ENCODE measurements at regions not wholly inside any gene's neighbourhood (a gene's known extent, or its start where the extent isn't known, plus 50 kb on each side); places are given as distances from the start of the nearest gene placed in this dataset.
"Not testable (repeated sequence)": the region's sequence is repeated elsewhere in the genome, so short reads cannot be mapped to it uniquely, and the experiment has no call there.

DNA sequence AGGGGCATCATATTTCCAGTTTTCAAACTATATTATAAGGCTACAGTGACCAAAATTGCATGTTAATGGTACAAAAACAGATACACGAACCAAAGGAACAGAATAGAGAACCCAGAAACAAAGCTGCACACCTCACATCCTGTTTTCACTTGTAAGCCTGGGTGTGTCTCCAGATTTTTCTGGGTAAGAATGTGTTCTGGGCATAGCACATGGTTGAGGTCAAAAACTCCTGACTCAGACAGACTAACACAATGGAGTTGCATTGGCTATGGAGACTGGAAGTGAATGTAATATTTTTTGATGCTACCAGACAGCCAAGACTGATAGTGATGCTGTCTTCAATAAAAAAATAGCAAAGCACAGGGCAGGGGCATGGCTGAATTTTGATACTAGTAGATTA, 1175.2 kb downstream of the NXPH1 start:
- no peak for TF ChIP-seq CTCF (optimal IDR thresholded peaks at IDR 0.05 in 1 of 3, IDR thresholded peaks at IDR 0.05 in 1 of 3, conservative IDR thresholded peaks at IDR 0.05 in 1 of 3; ENCODE audit: extremely low read depth in 1 of 3, insufficient read depth in 2 of 3, low read length in 3 of 3)
- TF ChIP-seq EZH2 (IDR thresholded peaks at IDR 0.05; ENCODE audit: low read length) = no peak
- Histone ChIP-seq H3K27me3 (ENCODE audit: control insufficient read depth, extremely low read depth, insufficient read depth, low read length) (no peaks in the 10 kb centered on the region), H3K9me1 (ENCODE audit: control insufficient read depth, extremely low read depth, insufficient read depth, low read length) (no peaks in the 10 kb centered on the region), H3K4me2 (ENCODE audit: control insufficient read depth, extremely low read depth, insufficient read depth, low read depth, low read length) (no peak overlapping the region), H2AFZ (ENCODE audit: control insufficient read depth, low read length) (no peak overlapping the region), H3K79me2 (ENCODE audit: control insufficient read depth, insufficient read depth, low read length) (no peaks in the 10 kb centered on the region), H3K4me3 (ENCODE audit: control insufficient read depth in 2 of 3, extremely low read depth in 1 of 3, insufficient read depth in 2 of 3, low read depth in 1 of 3, low read length in 3 of 3) (no peak overlapping the region), H3K9me3 (ENCODE audit: control insufficient read depth, low read depth, low read length) (no peaks in the 10 kb centered on the region), H3K36me3 (ENCODE audit: control insufficient read depth in 2 of 2, extremely low read depth in 1 of 2, insufficient read depth in 2 of 2, low read length in 2 of 2) (no peaks in the 10 kb centered on the region), H3K4me1 (ENCODE audit: control insufficient read depth, extremely low read depth, insufficient read depth, low read length) (no peaks in the 10 kb centered on the region), H4K20me1 (ENCODE audit: control insufficient read depth, extremely low read depth, insufficient read depth, low read length) (no peaks in the 10 kb centered on the region), H3K27ac (ENCODE audit: control insufficient read depth, insufficient read depth, low read length) (no peak overlapping the region), H3K9ac (ENCODE audit: control insufficient read depth, extremely low read depth, insufficient read depth, low read length) (no peak overlapping the region)
- DNase-seq (ENCODE audit: low read depth, low spot score) (no peak), FAIRE-seq (no peak)
- dilution Hi-C loops (cut with MboI; ENCODE audit: extremely low pct_ligation_motif_present, low sequenced_read_pairs) = no loop called here

GRCh38 chr7:9620899-9621298, 1187.5 kb downstream of the NXPH1 start:
- H3K4me3 ChIP-seq (ENCODE audit: control insufficient read depth in 2 of 3, extremely low read depth in 1 of 3, insufficient read depth in 2 of 3, low read depth in 1 of 3, low read length in 3 of 3); H2AFZ ChIP-seq (ENCODE audit: control insufficient read depth, low read length); FAIRE-seq; H3K9ac ChIP-seq (ENCODE audit: control insufficient read depth, extremely low read depth, insufficient read depth, low read length); H3K4me2 ChIP-seq (ENCODE audit: control insufficient read depth, extremely low read depth, insufficient read depth, low read depth, low read length); H3K79me2 ChIP-seq (ENCODE audit: control insufficient read depth, insufficient read depth, low read length); H3K9me1 ChIP-seq (ENCODE audit: control insufficient read depth, extremely low read depth, insufficient read depth, low read length); DNase-seq (ENCODE audit: low read depth, low spot score); H3K4me1 ChIP-seq (ENCODE audit: control insufficient read depth, extremely low read depth, insufficient read depth, low read length); H3K27ac ChIP-seq (ENCODE audit: control insufficient read depth, insufficient read depth, low read length); H3K36me3 ChIP-seq (ENCODE audit: control insufficient read depth in 2 of 2, extremely low read depth in 1 of 2, insufficient read depth in 2 of 2, low read length in 2 of 2); H3K27me3 ChIP-seq (ENCODE audit: control insufficient read depth, extremely low read depth, insufficient read depth, low read length); H3K9me3 ChIP-seq (ENCODE audit: control insufficient read depth, low read depth, low read length); H4K20me1 ChIP-seq (ENCODE audit: control insufficient read depth, extremely low read depth, insufficient read depth, low read length); dilution Hi-C loops (cut with MboI; ENCODE audit: extremely low pct_ligation_motif_present, low sequenced_read_pairs): not testable (repeated sequence)

GRCh38 chr7:9621306-9621902, 1188.0 kb downstream of the NXPH1 start:
- H3K27ac ChIP-seq (ENCODE audit: control insufficient read depth, insufficient read depth, low read length); H3K4me2 ChIP-seq (ENCODE audit: control insufficient read depth, extremely low read depth, insufficient read depth, low read depth, low read length); H3K4me1 ChIP-seq (ENCODE audit: control insufficient read depth, extremely low read depth, insufficient read depth, low read length); H3K9me3 ChIP-seq (ENCODE audit: control insufficient read depth, low read depth, low read length); H3K4me3 ChIP-seq (ENCODE audit: control insufficient read depth in 2 of 3, extremely low read depth in 1 of 3, insufficient read depth in 2 of 3, low read depth in 1 of 3, low read length in 3 of 3); DNase-seq (ENCODE audit: low read depth, low spot score); H3K9ac ChIP-seq (ENCODE audit: control insufficient read depth, extremely low read depth, insufficient read depth, low read length); H4K20me1 ChIP-seq (ENCODE audit: control insufficient read depth, extremely low read depth, insufficient read depth, low read length); H3K27me3 ChIP-seq (ENCODE audit: control insufficient read depth, extremely low read depth, insufficient read depth, low read length); dilution Hi-C loops (cut with MboI; ENCODE audit: extremely low pct_ligation_motif_present, low sequenced_read_pairs); FAIRE-seq; H2AFZ ChIP-seq (ENCODE audit: control insufficient read depth, low read length); H3K9me1 ChIP-seq (ENCODE audit: control insufficient read depth, extremely low read depth, insufficient read depth, low read length); H3K36me3 ChIP-seq (ENCODE audit: control insufficient read depth in 2 of 2, extremely low read depth in 1 of 2, insufficient read depth in 2 of 2, low read length in 2 of 2); H3K79me2 ChIP-seq (ENCODE audit: control insufficient read depth, insufficient read depth, low read length): not testable (repeated sequence)

Measured in keratinocyte (primary cell).